ENCODE measurements at regions not wholly inside any gene's neighbourhood (a gene's known extent, or its start where the extent isn't known, plus 50 kb on each side); places are given as distances from the start of the nearest gene placed in this dataset.
"Not testable (repeated sequence)": the region's sequence is repeated elsewhere in the genome, so short reads cannot be mapped to it uniquely, and the experiment has no call there.

- H3K9ac ChIP-seq (ENCODE audit: low read depth in 2 of 2, low read length in 2 of 2), result no peak overlapping the region
- TF ChIP-seq CTCF (IDR thresholded peaks at IDR 0.05), result no peak
- intact Hi-C loops (cut with DNase I), result no loop called here
- DNase-seq, result no peak
- H3K4me1 ChIP-seq, result no peaks in the 10 kb centered on the region
- no peak overlapping the region for H3K27ac ChIP-seq
- H3K36me3 ChIP-seq, result no peaks in the 10 kb centered on the region
- no peak overlapping the region for H3K4me3 ChIP-seq
- H3K9me3 ChIP-seq, result no peaks in the 10 kb centered on the region
- no peaks in the 10 kb centered on the region for H3K27me3 ChIP-seq
Observed at GRCh38 chr11:46181387-46181786, 60.1 kb upstream of the PHF21A start.

- Histone ChIP-seq H3K27ac (no peak overlapping the region), H3K4me3 (no peak overlapping the region), H3K9me3 (no peaks in the 10 kb centered on the region), H3K9ac (ENCODE audit: low read depth in 2 of 2, low read length in 2 of 2) (no peak overlapping the region), H3K4me1 (no peaks in the 10 kb centered on the region), H3K27me3 (no peaks in the 10 kb centered on the region), H3K36me3 (no peaks in the 10 kb centered on the region)
- TF ChIP-seq CTCF (IDR thresholded peaks at IDR 0.05), result no peak
- no peak for DNase-seq
- intact Hi-C loops (cut with DNase I), result no loop called here
Observed at GRCh38 chr11:46180736-46181135, 59.5 kb upstream of the PHF21A start.

- H3K27ac ChIP-seq, result no peak overlapping the region
- H3K9ac ChIP-seq (ENCODE audit: low read depth in 2 of 2, low read length in 2 of 2), result no peak overlapping the region
- no peaks in the 10 kb centered on the region for H3K4me1 ChIP-seq
- TF ChIP-seq CTCF (IDR thresholded peaks at IDR 0.05), result no peak
- no peaks in the 10 kb centered on the region for H3K36me3 ChIP-seq
- no peaks in the 10 kb centered on the region for H3K27me3 ChIP-seq
- no peak overlapping the region for H3K4me3 ChIP-seq
- intact Hi-C loops (cut with DNase I), result no loop called here
- H3K9me3 ChIP-seq, result no peaks in the 10 kb centered on the region
- no peak for DNase-seq
Observed at GRCh38 chr11:46178513-46178912, 57.3 kb upstream of the PHF21A start.

GRCh38 chr11:46176421-46176820 is 55.2 kb upstream of the PHF21A start:
- Histone ChIP-seq H3K36me3 (no peaks in the 10 kb centered on the region), H3K4me3 (no peak overlapping the region), H3K27me3 (no peaks in the 10 kb centered on the region), H3K27ac (no peak overlapping the region), H3K4me1 (no peaks in the 10 kb centered on the region), H3K9ac (ENCODE audit: low read depth in 2 of 2, low read length in 2 of 2) (no peak overlapping the region), H3K9me3 (no peaks in the 10 kb centered on the region)
- intact Hi-C loops (cut with DNase I), result no loop called here
- DNase-seq, result peak; percentile 54
- TF ChIP-seq CTCF (IDR thresholded peaks at IDR 0.05), result no peak

GRCh38 chr11:46175401-46176002 is 54.2 kb upstream of the PHF21A start:
- Histone ChIP-seq H3K36me3 (no peaks in the 10 kb centered on the region), H3K27ac (no peak overlapping the region), H3K9me3 (no peaks in the 10 kb centered on the region), H3K27me3 (no peaks in the 10 kb centered on the region), H3K4me1 (no peaks in the 10 kb centered on the region), H3K4me3 (no peak overlapping the region), H3K9ac (ENCODE audit: low read depth in 2 of 2, low read length in 2 of 2) (no peak overlapping the region)
- TF ChIP-seq CTCF (IDR thresholded peaks at IDR 0.05), result no peak
- DNase-seq, result no peak
- intact Hi-C loops (cut with DNase I), result no loop called here

GRCh38 chr11:46171693-46172092 is 50.4 kb upstream of the PHF21A start:
- H3K4me1 ChIP-seq; DNase-seq; intact Hi-C loops (cut with DNase I); H3K4me3 ChIP-seq; H3K36me3 ChIP-seq; H3K9me3 ChIP-seq; H3K27me3 ChIP-seq; H3K27ac ChIP-seq; H3K9ac ChIP-seq (ENCODE audit: low read depth in 2 of 2, low read length in 2 of 2): not testable (repeated sequence)
